Memory B cell (primary cell): ENCODE measurements at regions not wholly inside any gene's neighbourhood (a gene's known extent, or its start where the extent isn't known, plus 50 kb on each side); places are given as distances from the start of the nearest gene placed in this dataset.

Experiments
- ATAC-seq: fragments of 150-1000 bp; cut with Tn5 transposase; 2 replicates; pipeline ENCODE4 v1.10.0; 2021; ENCODE audit warnings: low read depth, mild to moderate bottlenecking, moderate library complexity
- DNase-seq, 2 donors: peaks; one replicate each; pipeline ENCODE4 v3.0.0; 2022; ENCODE audit warnings: low spot score in 2 of 2
- H3K27ac Mint-ChIP-seq: one replicate; pipeline ENCODE4 v1.8.0; 2022; ENCODE audit warnings: mild to moderate bottlenecking, moderate library complexity, mixed read lengths
- H3K27me3 Mint-ChIP-seq: one replicate; pipeline ENCODE4 v1.8.0; 2022; ENCODE audit warnings: mixed read lengths
- H3K36me3 Mint-ChIP-seq: one replicate; pipeline ENCODE4 v1.8.0; 2022; ENCODE audit warnings: mild to moderate bottlenecking, mixed read lengths
- H3K4me1 Mint-ChIP-seq: one replicate; pipeline ENCODE4 v1.8.0; 2022; ENCODE audit warnings: mixed read lengths
- H3K4me3 Mint-ChIP-seq: one replicate; pipeline ENCODE4 v1.8.0; 2022; ENCODE audit warnings: mild to moderate bottlenecking, moderate library complexity, mixed read lengths
- H3K9me3 Mint-ChIP-seq: one replicate; pipeline ENCODE4 v1.8.0; 2022; ENCODE audit warnings: mixed read lengths

GRCh38 chr5:82808960-82809359 is 268.2 kb downstream of the TMEM167A start:
- DNase-seq = no peak
- Mint-ChIP-seq H3K27me3 (no peaks in the 10 kb centered on the region), H3K4me1 (no peaks in the 10 kb centered on the region), H3K36me3 (no peaks in the 10 kb centered on the region), H3K9me3 (peaks cover 3% of the 10 kb centered on the region), H3K27ac (no peak overlapping the region), H3K4me3 (no peak overlapping the region)
- no peak for ATAC-seq

- Mint-ChIP-seq H3K9me3 (peaks cover 2% of the 10 kb centered on the region), H3K27me3 (no peaks in the 10 kb centered on the region), H3K27ac (no peak overlapping the region), H3K36me3 (no peaks in the 10 kb centered on the region), H3K4me3 (no peak overlapping the region), H3K4me1 (no peaks in the 10 kb centered on the region)
- DNase-seq = no peak
- no peak for ATAC-seq
These were observed 270.2 kb downstream of the TMEM167A start for GRCh38 chr5:82807021-82807420.

DNA sequence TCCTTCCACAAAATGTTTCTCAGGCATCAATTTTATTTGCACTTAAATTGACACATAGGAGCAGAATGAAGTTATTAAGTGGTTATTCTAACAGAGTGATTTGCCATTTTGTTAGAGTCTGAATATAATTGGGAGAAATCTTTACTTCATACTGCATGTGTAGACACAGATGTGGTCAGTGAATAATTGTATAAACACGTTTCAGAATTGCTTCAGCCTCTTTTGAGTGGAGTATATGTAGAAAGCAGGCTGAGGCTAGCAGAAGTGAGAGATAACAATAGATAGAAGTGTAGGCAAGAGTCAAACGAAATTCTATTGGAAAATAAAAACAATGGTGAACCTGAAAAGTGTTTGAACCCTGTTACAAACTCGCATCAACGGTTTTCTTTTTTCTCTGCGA is 270.7 kb downstream of the TMEM167A start:
- no peaks in the 10 kb centered on the region for H3K27me3 Mint-ChIP-seq
- ATAC-seq (no peak), DNase-seq (no peak)
- peaks cover 2% of the 10 kb centered on the region for H3K9me3 Mint-ChIP-seq
- no peaks in the 10 kb centered on the region for H3K4me1 Mint-ChIP-seq
- no peak overlapping the region for H3K27ac Mint-ChIP-seq
- H3K4me3 Mint-ChIP-seq = no peak overlapping the region
- no peaks in the 10 kb centered on the region for H3K36me3 Mint-ChIP-seq

DNA sequence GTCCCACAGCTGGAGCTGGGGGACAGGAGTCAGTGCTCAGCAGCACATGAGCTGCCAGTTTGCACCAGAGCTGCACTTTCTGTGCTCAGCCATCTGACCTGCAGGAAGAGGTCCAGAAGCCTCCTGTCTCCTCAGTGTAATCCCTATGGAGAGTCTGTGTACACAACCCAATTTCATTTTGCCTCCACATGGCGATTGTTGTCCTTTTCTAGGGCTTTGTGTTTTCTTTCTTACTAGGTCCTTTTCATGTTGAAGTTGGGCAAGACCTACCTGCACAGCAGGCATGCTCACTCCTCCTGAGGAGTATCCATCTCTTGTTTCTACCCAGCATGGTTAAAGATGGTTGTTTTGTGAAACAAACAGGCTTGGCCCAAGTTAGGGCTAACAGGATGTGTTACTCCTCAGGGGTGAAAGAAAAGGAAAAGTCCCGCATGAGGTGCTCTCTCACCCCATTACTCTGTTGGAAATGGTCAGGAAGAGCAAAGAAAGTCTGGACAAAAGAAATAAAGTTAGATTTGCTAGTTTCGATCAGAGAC is 273.0 kb downstream of the TMEM167A start:
- Mint-ChIP-seq H3K27me3 (no peaks in the 10 kb centered on the region), H3K27ac (no peak overlapping the region), H3K4me1 (no peaks in the 10 kb centered on the region)

DNA sequence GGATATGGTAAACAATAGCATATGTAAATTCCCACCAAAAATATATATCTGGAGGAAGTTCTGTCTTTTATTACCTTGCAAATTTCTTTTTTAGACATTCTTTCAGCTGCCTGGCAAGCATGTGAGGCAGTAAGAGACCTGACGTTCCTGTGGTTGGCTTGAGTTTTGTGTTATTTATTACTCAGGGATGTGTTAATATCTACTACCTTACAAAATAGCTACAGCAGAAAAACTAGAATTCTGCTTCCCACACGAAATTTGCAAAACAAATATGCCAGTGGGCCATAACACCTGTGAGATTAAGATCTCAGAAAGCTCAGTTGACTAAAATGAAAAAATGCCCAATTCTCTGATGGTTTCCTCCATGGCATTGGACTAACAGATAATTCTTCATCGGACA is 274.2 kb downstream of the TMEM167A start:
- H3K27ac Mint-ChIP-seq = no peak overlapping the region
- H3K9me3 Mint-ChIP-seq = no peaks in the 10 kb centered on the region
- no peaks in the 10 kb centered on the region for H3K36me3 Mint-ChIP-seq
- H3K4me1 Mint-ChIP-seq = no peaks in the 10 kb centered on the region
- no peak overlapping the region for H3K4me3 Mint-ChIP-seq
- DNase-seq (no peak), ATAC-seq (no peak)
- no peaks in the 10 kb centered on the region for H3K27me3 Mint-ChIP-seq

More for the DNA sequence above, 273.0 kb downstream of the TMEM167A start:
- no peaks in the 10 kb centered on the region for H3K36me3 Mint-ChIP-seq
- no peak overlapping the region for H3K4me3 Mint-ChIP-seq
- no peaks in the 10 kb centered on the region for H3K9me3 Mint-ChIP-seq
- DNase-seq (no peak), ATAC-seq (no peak)

GRCh38 chr5:82800826-82801225 is 276.4 kb downstream of the TMEM167A start:
- no peak overlapping the region for H3K27ac Mint-ChIP-seq
- DNase-seq = no peak
- no peak for ATAC-seq
- H3K27me3 Mint-ChIP-seq = no peaks in the 10 kb centered on the region
- no peaks in the 10 kb centered on the region for H3K9me3 Mint-ChIP-seq
- H3K4me1 Mint-ChIP-seq = no peaks in the 10 kb centered on the region
- H3K4me3 Mint-ChIP-seq = no peak overlapping the region
- no peaks in the 10 kb centered on the region for H3K36me3 Mint-ChIP-seq

GRCh38 chr5:82799361-82800077 is 277.7 kb downstream of the TMEM167A start:
- H3K4me3 Mint-ChIP-seq = no peak overlapping the region
- no peak for ATAC-seq
- DNase-seq = no peak
- no peaks in the 10 kb centered on the region for H3K36me3 Mint-ChIP-seq
- no peaks in the 10 kb centered on the region for H3K9me3 Mint-ChIP-seq
- H3K4me1 Mint-ChIP-seq = no peaks in the 10 kb centered on the region
- H3K27me3 Mint-ChIP-seq = no peaks in the 10 kb centered on the region
- H3K27ac Mint-ChIP-seq = no peak overlapping the region

- no peak overlapping the region for H3K4me3 Mint-ChIP-seq
- H3K4me1 Mint-ChIP-seq = no peaks in the 10 kb centered on the region
- no peaks in the 10 kb centered on the region for H3K36me3 Mint-ChIP-seq
- no peak for DNase-seq
- no peak for ATAC-seq
- no peak overlapping the region for H3K27ac Mint-ChIP-seq
- H3K27me3 Mint-ChIP-seq = no peaks in the 10 kb centered on the region
- H3K9me3 Mint-ChIP-seq = no peaks in the 10 kb centered on the region
These were observed 278.5 kb downstream of the TMEM167A start for GRCh38 chr5:82798676-82799075.

GRCh38 chr5:82796643-82797416 is 280.4 kb downstream of the TMEM167A start:
- H3K9me3 Mint-ChIP-seq = no peaks in the 10 kb centered on the region

GRCh38 chr5:82794876-82795275 is 282.3 kb downstream of the TMEM167A start:
- Mint-ChIP-seq H3K4me1 (no peaks in the 10 kb centered on the region), H3K4me3 (no peak overlapping the region), H3K9me3 (no peaks in the 10 kb centered on the region), H3K27me3 (no peaks in the 10 kb centered on the region), H3K27ac (no peak overlapping the region), H3K36me3 (no peaks in the 10 kb centered on the region)
- ATAC-seq (no peak), DNase-seq (no peak)

More at GRCh38 chr5:82796643-82797416, 280.4 kb downstream of the TMEM167A start:
- H3K27me3 Mint-ChIP-seq = no peaks in the 10 kb centered on the region
- H3K36me3 Mint-ChIP-seq = no peaks in the 10 kb centered on the region
- no peaks in the 10 kb centered on the region for H3K4me1 Mint-ChIP-seq
- no peak overlapping the region for H3K27ac Mint-ChIP-seq
- no peak for ATAC-seq
- no peak overlapping the region for H3K4me3 Mint-ChIP-seq
- no peak for DNase-seq

DNA sequence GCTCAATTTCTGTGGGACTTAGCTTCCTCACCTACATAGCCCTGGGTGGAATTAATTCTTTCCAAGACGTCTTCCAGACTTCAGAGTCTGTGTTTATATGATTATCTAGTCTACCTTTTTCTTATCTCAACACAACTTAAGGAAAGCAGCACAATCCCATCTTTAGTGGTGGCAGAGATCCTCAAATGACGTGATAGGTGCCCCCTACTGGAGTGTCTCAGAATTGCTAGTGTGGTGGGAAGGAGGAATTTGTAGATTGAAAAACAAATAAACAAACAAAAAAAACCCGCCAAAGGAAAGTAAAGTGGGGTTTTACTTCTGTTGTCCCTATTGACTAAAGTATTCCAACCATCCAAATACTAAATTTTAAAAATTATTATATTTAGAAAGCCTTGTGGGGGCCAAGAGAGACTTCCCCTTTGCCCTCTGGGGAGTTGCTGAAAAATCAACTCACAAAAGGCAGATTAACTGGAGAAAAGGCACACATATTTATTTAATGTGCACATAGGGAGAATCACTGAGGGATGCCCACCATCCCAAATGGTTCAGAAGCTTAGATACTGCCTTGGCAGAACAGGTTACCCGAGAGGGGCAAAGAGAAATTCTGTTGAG is 283.3 kb downstream of the TMEM167A start:
- ATAC-seq (no peak), DNase-seq (no peak)
- no peak overlapping the region for H3K4me3 Mint-ChIP-seq
- no peaks in the 10 kb centered on the region for H3K9me3 Mint-ChIP-seq
- no peaks in the 10 kb centered on the region for H3K36me3 Mint-ChIP-seq
- H3K27ac Mint-ChIP-seq = no peak overlapping the region
- no peaks in the 10 kb centered on the region for H3K27me3 Mint-ChIP-seq
- no peaks in the 10 kb centered on the region for H3K4me1 Mint-ChIP-seq

GRCh38 chr5:82792096-82792495 is 285.1 kb downstream of the TMEM167A start:
- H3K27me3 Mint-ChIP-seq = no peaks in the 10 kb centered on the region
- H3K27ac Mint-ChIP-seq = no peak overlapping the region
- no peak overlapping the region for H3K4me3 Mint-ChIP-seq
- ATAC-seq (no peak), DNase-seq (no peak)
- no peaks in the 10 kb centered on the region for H3K4me1 Mint-ChIP-seq
- H3K9me3 Mint-ChIP-seq = no peaks in the 10 kb centered on the region
- no peaks in the 10 kb centered on the region for H3K36me3 Mint-ChIP-seq

GRCh38 chr5:82789095-82789494 is 288.1 kb downstream of the TMEM167A start:
- no peaks in the 10 kb centered on the region for H3K9me3 Mint-ChIP-seq
- H3K4me1 Mint-ChIP-seq = no peaks in the 10 kb centered on the region
- H3K27ac Mint-ChIP-seq = no peak overlapping the region
- no peaks in the 10 kb centered on the region for H3K36me3 Mint-ChIP-seq
- no peak overlapping the region for H3K4me3 Mint-ChIP-seq
- ATAC-seq = no peak
- H3K27me3 Mint-ChIP-seq = no peaks in the 10 kb centered on the region
- no peak for DNase-seq

DNA sequence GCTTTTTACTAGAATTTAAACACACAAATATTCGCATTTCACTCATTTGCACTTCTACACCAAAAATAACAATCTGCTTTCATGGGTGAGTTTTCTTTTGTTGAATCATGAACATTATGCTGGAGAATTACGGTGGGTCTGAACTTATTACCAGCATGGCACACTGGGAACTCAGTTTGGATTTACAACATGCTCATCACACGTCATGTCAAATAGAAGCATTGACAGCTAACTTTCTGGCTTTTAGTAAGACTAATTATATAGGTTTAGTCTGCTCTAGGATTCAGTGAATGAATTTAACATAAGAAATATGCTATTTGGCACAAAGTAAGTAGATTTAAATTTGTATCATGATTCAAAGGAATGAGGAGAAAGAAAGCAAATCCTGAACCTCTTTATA is 290.4 kb downstream of the TMEM167A start:
- no peak overlapping the region for H3K4me3 Mint-ChIP-seq
- no peaks in the 10 kb centered on the region for H3K4me1 Mint-ChIP-seq
- H3K27me3 Mint-ChIP-seq = no peaks in the 10 kb centered on the region
- no peak overlapping the region for H3K27ac Mint-ChIP-seq
- DNase-seq = no peak
- H3K36me3 Mint-ChIP-seq = no peaks in the 10 kb centered on the region
- ATAC-seq = no peak
- no peaks in the 10 kb centered on the region for H3K9me3 Mint-ChIP-seq
